Transverse colon (tissue), 3 donors: ENCODE measurements at regions not wholly inside any gene's neighbourhood (a gene's known extent, or its start where the extent isn't known, plus 50 kb on each side); places are given as distances from the start of the nearest gene placed in this dataset.

ENCODE experiments used
- EP300 ChIP-seq: sonication (generic); formaldehyde crosslinking; IDR thresholded peaks from one replicate; pipeline ENCODE4 v1.6.1; 2017; ENCODE audit warnings: antibody characterized with exemption, low read depth
- POLR2A ChIP-seq: fragments of 450-650 bp; IDR thresholded peaks from one replicate; pipeline ENCODE4 v1.6.1; 2016; ENCODE audit warnings: antibody characterized with exemption, mild to moderate bottlenecking, moderate library complexity
- TF ChIP-seq, protein P1 (sequence below), 5 experiments: fragments of 200-600 bp in 3 of 5; fragments of 450-650 bp in 2 of 5; sonication (generic) in 3 of 5; IDR thresholded peaks; 1 replicate in 2 of 5; 2 replicates in 3 of 5; pipeline ENCODE4 v1.5.1; 2016 to 2017; ENCODE audit warnings: antibody characterized with exemption in 5 of 5, inconsistent platforms in 3 of 5, mild to moderate bottlenecking in 2 of 5, moderate library complexity in 1 of 5

DNA sequence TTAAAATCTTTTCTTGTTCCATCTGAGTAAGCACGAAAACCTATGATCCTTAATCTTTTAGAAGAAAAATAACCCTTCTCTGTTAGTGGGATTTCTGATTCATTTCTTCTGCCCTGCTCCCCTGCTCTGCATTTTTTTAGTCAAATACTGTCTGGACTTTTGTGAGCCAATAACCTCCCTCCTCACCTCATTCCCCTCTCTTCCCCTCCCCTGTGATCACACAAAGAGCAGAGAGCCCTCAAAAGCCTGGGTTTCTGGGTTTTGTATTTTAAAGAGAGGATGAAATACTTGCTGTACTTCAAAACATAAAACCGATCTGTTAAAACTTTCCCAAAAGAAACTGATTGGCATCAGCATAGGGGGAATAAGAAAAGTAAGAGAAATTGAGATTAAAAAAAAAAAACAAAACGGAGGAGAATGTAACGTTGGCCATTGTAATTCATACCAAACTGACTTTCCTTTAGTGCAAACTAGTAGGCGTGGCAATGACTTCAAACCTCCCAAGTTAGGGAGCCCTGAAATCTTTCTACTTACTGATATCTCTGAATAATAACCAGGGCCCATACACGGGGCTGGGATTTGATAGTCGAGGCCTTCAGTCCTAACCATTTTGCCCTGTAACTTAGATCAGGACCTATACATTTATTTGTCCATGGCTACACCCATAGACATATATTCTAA, 232.9 kb downstream of the TM9SF2 start:
- TF ChIP-seq, protein P1, sequence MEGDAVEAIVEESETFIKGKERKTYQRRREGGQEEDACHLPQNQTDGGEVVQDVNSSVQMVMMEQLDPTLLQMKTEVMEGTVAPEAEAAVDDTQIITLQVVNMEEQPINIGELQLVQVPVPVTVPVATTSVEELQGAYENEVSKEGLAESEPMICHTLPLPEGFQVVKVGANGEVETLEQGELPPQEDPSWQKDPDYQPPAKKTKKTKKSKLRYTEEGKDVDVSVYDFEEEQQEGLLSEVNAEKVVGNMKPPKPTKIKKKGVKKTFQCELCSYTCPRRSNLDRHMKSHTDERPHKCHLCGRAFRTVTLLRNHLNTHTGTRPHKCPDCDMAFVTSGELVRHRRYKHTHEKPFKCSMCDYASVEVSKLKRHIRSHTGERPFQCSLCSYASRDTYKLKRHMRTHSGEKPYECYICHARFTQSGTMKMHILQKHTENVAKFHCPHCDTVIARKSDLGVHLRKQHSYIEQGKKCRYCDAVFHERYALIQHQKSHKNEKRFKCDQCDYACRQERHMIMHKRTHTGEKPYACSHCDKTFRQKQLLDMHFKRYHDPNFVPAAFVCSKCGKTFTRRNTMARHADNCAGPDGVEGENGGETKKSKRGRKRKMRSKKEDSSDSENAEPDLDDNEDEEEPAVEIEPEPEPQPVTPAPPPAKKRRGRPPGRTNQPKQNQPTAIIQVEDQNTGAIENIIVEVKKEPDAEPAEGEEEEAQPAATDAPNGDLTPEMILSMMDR (IDR thresholded peaks at IDR 0.05), result no peak
- TF ChIP-seq EP300 (no peak), POLR2A (no peak)
